Progenitor cell of endocrine pancreas (in vitro differentiated cells): ENCODE measurements at regions not wholly inside any gene's neighbourhood (a gene's known extent, or its start where the extent isn't known, plus 50 kb on each side); places are given as distances from the start of the nearest gene placed in this dataset.

Source experiments
- DNase-seq: peaks from one replicate; pipeline ENCODE4 v3.0.0; 2021; ENCODE audit warnings: low spot score; ENCODE audit not compliant: unreplicated experiment
- H3K27ac Mint-ChIP-seq: 2 replicates; pipeline ENCODE4 v1.8.0; 2021; ENCODE audit warnings: mild to moderate bottlenecking, moderate library complexity, mixed read lengths
- H3K27me3 Mint-ChIP-seq: 2 replicates; pipeline ENCODE4 v1.8.0; 2021; ENCODE audit warnings: mixed read lengths
- H3K36me3 Mint-ChIP-seq: 2 replicates; pipeline ENCODE4 v1.8.0; 2022; ENCODE audit warnings: mixed read lengths; ENCODE audit not compliant: insufficient read depth
- H3K4me1 Mint-ChIP-seq: 2 replicates; pipeline ENCODE4 v1.8.0; 2021; ENCODE audit warnings: low read depth, mixed read lengths
- H3K4me3 Mint-ChIP-seq: 2 replicates; pipeline ENCODE4 v1.8.0; 2021; ENCODE audit warnings: low read depth, mild to moderate bottlenecking, moderate library complexity, mixed read lengths
- H3K9me3 Mint-ChIP-seq: 2 replicates; pipeline ENCODE4 v1.8.0; 2021; ENCODE audit warnings: low read depth, mixed read lengths
- TF ChIP-seq, protein P1 (sequence below): fragments of 200-600 bp; sonication (generic); IDR thresholded peaks from one replicate; pipeline ENCODE4 v1.5.0; 2021; ENCODE audit warnings: antibody characterized with exemption, mild to moderate bottlenecking; ENCODE audit not compliant: unreplicated experiment

DNA sequence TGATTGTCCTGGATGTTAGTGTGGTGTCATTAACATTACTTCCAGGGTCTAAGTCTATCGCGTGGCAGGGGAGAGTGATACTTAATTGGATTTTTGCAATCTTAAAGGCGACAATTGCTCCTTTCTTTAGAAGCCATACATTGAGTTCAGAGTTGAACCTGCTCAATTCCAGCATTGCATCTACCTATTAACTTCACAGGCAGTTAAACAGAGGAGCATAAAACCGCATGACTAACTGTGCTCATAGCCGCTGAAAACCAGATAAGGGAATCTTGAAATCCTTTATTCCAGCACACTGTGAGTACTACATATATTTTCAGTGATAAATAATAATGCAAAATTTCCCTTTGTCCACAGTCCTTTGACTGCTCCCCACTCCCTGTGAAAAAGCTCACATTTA, 255.3 kb downstream of the STK31 start:
- Mint-ChIP-seq H3K27me3 (no peaks in the 10 kb centered on the region), H3K4me1 (peaks cover 13% of the 10 kb centered on the region), H3K4me3 (no peak overlapping the region), H3K36me3 (no peaks in the 10 kb centered on the region), H3K9me3 (no peaks in the 10 kb centered on the region), H3K27ac (no peak overlapping the region)
- DNase-seq, result no peak
- TF ChIP-seq, protein P1, sequence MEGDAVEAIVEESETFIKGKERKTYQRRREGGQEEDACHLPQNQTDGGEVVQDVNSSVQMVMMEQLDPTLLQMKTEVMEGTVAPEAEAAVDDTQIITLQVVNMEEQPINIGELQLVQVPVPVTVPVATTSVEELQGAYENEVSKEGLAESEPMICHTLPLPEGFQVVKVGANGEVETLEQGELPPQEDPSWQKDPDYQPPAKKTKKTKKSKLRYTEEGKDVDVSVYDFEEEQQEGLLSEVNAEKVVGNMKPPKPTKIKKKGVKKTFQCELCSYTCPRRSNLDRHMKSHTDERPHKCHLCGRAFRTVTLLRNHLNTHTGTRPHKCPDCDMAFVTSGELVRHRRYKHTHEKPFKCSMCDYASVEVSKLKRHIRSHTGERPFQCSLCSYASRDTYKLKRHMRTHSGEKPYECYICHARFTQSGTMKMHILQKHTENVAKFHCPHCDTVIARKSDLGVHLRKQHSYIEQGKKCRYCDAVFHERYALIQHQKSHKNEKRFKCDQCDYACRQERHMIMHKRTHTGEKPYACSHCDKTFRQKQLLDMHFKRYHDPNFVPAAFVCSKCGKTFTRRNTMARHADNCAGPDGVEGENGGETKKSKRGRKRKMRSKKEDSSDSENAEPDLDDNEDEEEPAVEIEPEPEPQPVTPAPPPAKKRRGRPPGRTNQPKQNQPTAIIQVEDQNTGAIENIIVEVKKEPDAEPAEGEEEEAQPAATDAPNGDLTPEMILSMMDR, result no peak

- no peaks in the 10 kb centered on the region for H3K9me3 Mint-ChIP-seq
- H3K4me3 Mint-ChIP-seq, result no peak overlapping the region
- H3K27me3 Mint-ChIP-seq, result no peaks in the 10 kb centered on the region
- DNase-seq, result no peak
- no peaks in the 10 kb centered on the region for H3K36me3 Mint-ChIP-seq
- TF ChIP-seq, protein P1, result no peak
- H3K4me1 Mint-ChIP-seq, result peaks cover 11% of the 10 kb centered on the region
- no peak overlapping the region for H3K27ac Mint-ChIP-seq
Observed at GRCh38 chr7:23966941-23967340, 256.9 kb downstream of the STK31 start.

DNA sequence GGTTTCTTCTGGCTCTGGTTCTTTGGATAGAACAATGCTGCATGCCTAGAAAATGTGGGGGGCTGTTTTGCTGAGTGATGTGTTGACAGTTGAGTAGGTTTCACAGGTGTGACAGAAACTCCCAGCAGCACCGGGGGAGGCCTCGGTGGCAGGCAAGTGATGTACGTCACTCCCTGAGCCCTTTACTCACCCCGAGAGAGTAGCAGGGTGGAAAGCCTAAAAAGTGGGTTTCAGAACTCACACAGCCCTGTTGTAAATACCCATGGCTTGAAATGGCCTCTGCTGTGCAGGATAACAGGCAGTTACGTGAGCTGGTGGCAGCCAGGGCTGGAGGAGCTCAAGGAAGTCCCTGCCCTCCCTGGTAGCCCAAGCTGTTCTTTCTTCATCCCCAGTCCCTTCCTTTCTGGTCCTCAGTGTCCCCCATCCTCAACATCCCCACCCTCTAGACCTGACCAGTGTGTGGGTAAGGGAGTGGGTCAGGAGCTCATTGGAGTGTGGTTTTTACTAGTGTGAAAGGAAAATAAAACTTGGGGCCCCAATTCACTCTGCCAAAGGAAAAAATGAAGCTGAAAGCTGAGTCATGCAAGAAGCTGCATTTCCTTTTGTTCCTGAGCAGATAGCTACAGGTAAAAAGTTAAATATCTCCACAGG, 258.1 kb downstream of the STK31 start:
- no peak overlapping the region for H3K4me3 Mint-ChIP-seq
- peaks cover 11% of the 10 kb centered on the region for H3K4me1 Mint-ChIP-seq
- TF ChIP-seq, protein P1, result no peak
- H3K36me3 Mint-ChIP-seq, result no peaks in the 10 kb centered on the region
- no peak for DNase-seq
- H3K27me3 Mint-ChIP-seq, result no peaks in the 10 kb centered on the region
- H3K9me3 Mint-ChIP-seq, result no peaks in the 10 kb centered on the region
- H3K27ac Mint-ChIP-seq, result no peak overlapping the region

DNA sequence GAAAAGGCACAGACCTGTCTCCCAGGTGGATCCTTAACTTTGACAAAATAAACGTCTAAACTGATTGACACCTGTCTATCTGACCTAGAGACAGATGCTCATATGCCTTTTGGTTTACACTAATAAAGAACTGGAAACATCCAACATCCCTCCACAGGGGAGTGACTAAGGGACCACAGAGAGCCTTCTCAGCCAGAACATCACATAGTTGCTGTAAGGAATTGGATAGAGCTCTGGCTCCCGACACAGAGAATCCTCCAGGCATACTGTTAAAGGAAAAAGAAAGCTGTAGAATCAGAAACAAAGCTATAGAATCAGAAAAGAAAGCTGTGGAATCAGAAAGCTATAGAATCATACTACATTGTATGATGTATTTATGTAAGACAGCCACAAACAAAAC, 258.8 kb downstream of the STK31 start:
- H3K27me3 Mint-ChIP-seq, result no peaks in the 10 kb centered on the region
- peaks cover 11% of the 10 kb centered on the region for H3K4me1 Mint-ChIP-seq
- H3K36me3 Mint-ChIP-seq, result no peaks in the 10 kb centered on the region
- TF ChIP-seq, protein P1, result no peak
- H3K9me3 Mint-ChIP-seq, result peaks cover 3% of the 10 kb centered on the region
- no peak overlapping the region for H3K27ac Mint-ChIP-seq
- no peak for DNase-seq
- H3K4me3 Mint-ChIP-seq, result no peak overlapping the region

GRCh38 chr7:23969443-23969842, 259.4 kb downstream of the STK31 start:
- Mint-ChIP-seq H3K4me1 (peaks cover 11% of the 10 kb centered on the region), H3K27ac (peak overlapping the region; percentile 11), H3K4me3 (no peak overlapping the region), H3K36me3 (no peaks in the 10 kb centered on the region), H3K27me3 (no peaks in the 10 kb centered on the region), H3K9me3 (peaks cover 4% of the 10 kb centered on the region)
- TF ChIP-seq, protein P1, result no peak
- DNase-seq, result no peak
